GM18867 (cell line): ENCODE measurements at regions not wholly inside any gene's neighbourhood (a gene's known extent, or its start where the extent isn't known, plus 50 kb on each side); places are given as distances from the start of the nearest gene placed in this dataset.
"Not testable (repeated sequence)": the region's sequence is repeated elsewhere in the genome, so short reads cannot be mapped to it uniquely, and the experiment has no call there.

Source experiments
- ATAC-seq: cut with Tn5 transposase; IDR thresholded peaks from one replicate; pipeline ENCODE4 v1.9.1; 2021; ENCODE audit warnings: mild to moderate bottlenecking, moderate library complexity; ENCODE audit not compliant: unreplicated experiment

- no peak for ATAC-seq
Measured at GRCh38 chr11:92045301-92045700, 179.3 kb upstream of the FAT3 start.

- ATAC-seq, result no peak
Measured at GRCh38 chr11:92035488-92035887, 189.1 kb upstream of the FAT3 start.

- not testable (repeated sequence) for ATAC-seq
Measured at GRCh38 chr11:92027136-92027535, 197.5 kb upstream of the FAT3 start.

- no peak for ATAC-seq
Measured at GRCh38 chr11:92026664-92027063, 198.0 kb upstream of the FAT3 start.

- no peak for ATAC-seq
Measured at GRCh38 chr11:92024788-92025187, 199.8 kb upstream of the FAT3 start.

GRCh38 chr11:92022499-92022898 lies 202.1 kb upstream of the FAT3 start:
- no peak for ATAC-seq

GRCh38 chr11:92018332-92018731 lies 206.3 kb upstream of the FAT3 start:
- no peak for ATAC-seq

- ATAC-seq, result no peak
Measured at GRCh38 chr11:92008249-92008648, 216.4 kb upstream of the FAT3 start.

GRCh38 chr11:92002568-92002967 lies 222.1 kb upstream of the FAT3 start:
- ATAC-seq, result no peak

GRCh38 chr11:91998481-91998880 lies 226.1 kb upstream of the FAT3 start:
- no peak for ATAC-seq

GRCh38 chr11:91997226-91997625 lies 227.4 kb upstream of the FAT3 start:
- ATAC-seq, result no peak

- ATAC-seq, result no peak
Measured at GRCh38 chr11:91996526-91996925, 228.1 kb upstream of the FAT3 start.

- ATAC-seq, result not testable (repeated sequence)
Measured at GRCh38 chr11:91988443-91988842, 236.2 kb upstream of the FAT3 start.

- no peak for ATAC-seq
Measured at GRCh38 chr11:91986218-91986617, 238.4 kb upstream of the FAT3 start.

GRCh38 chr11:91984033-91984584 lies 240.5 kb upstream of the FAT3 start:
- ATAC-seq, result no peak

- no peak for ATAC-seq
Measured at GRCh38 chr11:91981995-91982394, 242.6 kb upstream of the FAT3 start.

- no peak for ATAC-seq
Measured at GRCh38 chr11:91979775-91980174, 244.8 kb upstream of the FAT3 start.

- ATAC-seq, result no peak
Measured at GRCh38 chr11:91978747-91979146, 245.9 kb upstream of the FAT3 start.

GRCh38 chr11:91972665-91973266 lies 251.9 kb upstream of the FAT3 start:
- no peak for ATAC-seq

GRCh38 chr11:91970624-91971023 lies 254.0 kb upstream of the FAT3 start:
- ATAC-seq, result no peak

GRCh38 chr11:91969486-91969885 lies 255.1 kb upstream of the FAT3 start:
- no peak for ATAC-seq

GRCh38 chr11:91967691-91968045 lies 256.9 kb upstream of the FAT3 start:
- no peak for ATAC-seq

- no peak for ATAC-seq
Measured at GRCh38 chr11:91967026-91967690, 257.5 kb upstream of the FAT3 start.
